HG03378 (cell line): ENCODE measurements at regions not wholly inside any gene's neighbourhood (a gene's known extent, or its start where the extent isn't known, plus 50 kb on each side); places are given as distances from the start of the nearest gene placed in this dataset.
"Not testable (repeated sequence)": the region's sequence is repeated elsewhere in the genome, so short reads cannot be mapped to it uniquely, and the experiment has no call there.

ENCODE experiments used
- ATAC-seq: cut with Tn5 transposase; IDR thresholded peaks from one replicate; pipeline ENCODE4 v1.9.1; 2021; ENCODE audit warnings: mild to moderate bottlenecking, moderate library complexity; ENCODE audit not compliant: unreplicated experiment

- ATAC-seq: no peak
Observed at GRCh38 chr12:83432176-83432719, 745.5 kb downstream of the TMTC2 start.

- ATAC-seq: not testable (repeated sequence)
Observed at GRCh38 chr12:83427586-83428136, 741.0 kb downstream of the TMTC2 start.

GRCh38 chr12:83414981-83415380 lies 728.3 kb downstream of the TMTC2 start:
- no peak for ATAC-seq

- no peak for ATAC-seq
Observed at GRCh38 chr12:83408851-83409250, 722.1 kb downstream of the TMTC2 start.

GRCh38 chr12:83408146-83408545 lies 721.4 kb downstream of the TMTC2 start:
- no peak for ATAC-seq

- no peak for ATAC-seq
Observed at GRCh38 chr12:83404521-83404920, 717.8 kb downstream of the TMTC2 start.

GRCh38 chr12:83390186-83390585 lies 703.5 kb downstream of the TMTC2 start:
- ATAC-seq: no peak

- ATAC-seq: no peak
Observed at GRCh38 chr12:83389237-83389996, 702.7 kb downstream of the TMTC2 start.

GRCh38 chr12:83388551-83388950 lies 701.8 kb downstream of the TMTC2 start:
- no peak for ATAC-seq

GRCh38 chr12:83386527-83387264 lies 700.0 kb downstream of the TMTC2 start:
- no peak for ATAC-seq

GRCh38 chr12:83378186-83378727 lies 691.6 kb downstream of the TMTC2 start:
- no peak for ATAC-seq

- no peak for ATAC-seq
Observed at GRCh38 chr12:83365317-83365716, 678.6 kb downstream of the TMTC2 start.

GRCh38 chr12:83361475-83361874 lies 674.8 kb downstream of the TMTC2 start:
- ATAC-seq: no peak

- ATAC-seq: no peak
Observed at GRCh38 chr12:83361071-83361470, 674.4 kb downstream of the TMTC2 start.

GRCh38 chr12:83349907-83350611 lies 663.4 kb downstream of the TMTC2 start:
- no peak for ATAC-seq

- ATAC-seq: no peak
Observed at GRCh38 chr12:83346333-83346732, 659.6 kb downstream of the TMTC2 start.

- ATAC-seq: no peak
Observed at GRCh38 chr12:83343767-83344166, 657.1 kb downstream of the TMTC2 start.

GRCh38 chr12:83335748-83336147 lies 649.0 kb downstream of the TMTC2 start:
- ATAC-seq: no peak

- no peak for ATAC-seq
Observed at GRCh38 chr12:83326666-83327065, 640.0 kb downstream of the TMTC2 start.

- ATAC-seq: no peak
Observed at GRCh38 chr12:83323866-83324265, 637.2 kb downstream of the TMTC2 start.

- ATAC-seq: no peak
Observed at GRCh38 chr12:83322809-83323208, 636.1 kb downstream of the TMTC2 start.
